ENCODE measurements at regions not wholly inside any gene's neighbourhood (a gene's known extent, or its start where the extent isn't known, plus 50 kb on each side); places are given as distances from the start of the nearest gene placed in this dataset.

DNA sequence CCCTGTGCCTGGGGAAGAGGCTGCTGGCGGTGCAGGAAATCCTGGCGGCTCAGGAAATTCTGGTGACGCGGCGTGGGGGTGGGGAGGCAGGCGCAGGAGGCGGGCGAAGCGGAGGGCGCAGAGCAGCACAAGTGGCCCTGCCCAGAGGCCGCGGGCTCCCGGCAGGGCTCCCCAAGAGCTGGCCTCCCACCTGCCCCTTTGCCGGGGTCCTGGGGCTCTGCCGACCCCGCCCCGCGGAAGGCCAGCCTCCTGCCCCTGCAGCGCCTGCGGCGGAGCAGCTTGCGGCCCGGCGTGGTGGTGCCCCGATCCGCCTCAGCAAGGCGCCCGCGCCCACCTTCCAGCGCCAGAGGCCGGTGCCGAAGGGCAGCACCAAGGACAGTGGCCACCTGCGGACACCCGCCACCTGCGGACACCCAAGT, 100.2 kb upstream of the OR4C13 start:
- no peak for TF ChIP-seq POLR2A (IDR thresholded peaks at IDR 0.05)
- no peak for TF ChIP-seq POLR2AphosphoS5 (IDR thresholded peaks at IDR 0.05)

Data from spleen (tissue), 3 donors.